22Rv1 (cell line): ENCODE measurements at regions not wholly inside any gene's neighbourhood (a gene's known extent, or its start where the extent isn't known, plus 50 kb on each side); places are given as distances from the start of the nearest gene placed in this dataset.

ENCODE experiments used
- H3K27ac ChIP-seq: fragments of 450-650 bp; 2 replicates; pipeline ENCODE4 v1.5.1; 2017
- ZFX ChIP-seq: fragments of 450-650 bp; IDR thresholded peaks from 2 replicates; pipeline ENCODE4 v1.6.1; 2017; ENCODE audit warnings: antibody characterized with exemption, borderline replicate concordance
- TF ChIP-seq, protein P1 (sequence below): fragments of 450-650 bp; IDR thresholded peaks from 2 replicates; pipeline ENCODE4 v1.5.1; 2017; ENCODE audit warnings: mild to moderate bottlenecking

DNA sequence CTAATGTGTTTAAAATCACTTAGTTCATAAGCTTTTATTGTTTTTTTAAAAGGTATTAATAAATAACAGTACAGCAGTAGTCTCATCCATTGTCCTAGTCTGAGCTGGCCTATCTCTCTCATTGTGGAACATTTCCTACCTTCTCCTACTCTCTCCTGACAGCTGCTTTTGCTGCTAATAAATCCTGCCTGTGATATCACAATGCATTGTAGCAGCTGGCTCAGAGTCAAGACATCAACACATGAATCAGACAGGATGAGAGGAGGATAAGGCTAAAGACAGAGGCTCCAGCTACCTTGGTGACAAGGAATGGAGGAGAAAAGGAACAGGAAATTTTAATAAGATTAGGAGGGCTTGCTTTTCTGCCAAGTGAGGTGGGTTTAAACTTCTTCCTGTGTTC is 626.1 kb downstream of the HS3ST4 start:
- no peak for TF ChIP-seq ZFX
- TF ChIP-seq, protein P1, sequence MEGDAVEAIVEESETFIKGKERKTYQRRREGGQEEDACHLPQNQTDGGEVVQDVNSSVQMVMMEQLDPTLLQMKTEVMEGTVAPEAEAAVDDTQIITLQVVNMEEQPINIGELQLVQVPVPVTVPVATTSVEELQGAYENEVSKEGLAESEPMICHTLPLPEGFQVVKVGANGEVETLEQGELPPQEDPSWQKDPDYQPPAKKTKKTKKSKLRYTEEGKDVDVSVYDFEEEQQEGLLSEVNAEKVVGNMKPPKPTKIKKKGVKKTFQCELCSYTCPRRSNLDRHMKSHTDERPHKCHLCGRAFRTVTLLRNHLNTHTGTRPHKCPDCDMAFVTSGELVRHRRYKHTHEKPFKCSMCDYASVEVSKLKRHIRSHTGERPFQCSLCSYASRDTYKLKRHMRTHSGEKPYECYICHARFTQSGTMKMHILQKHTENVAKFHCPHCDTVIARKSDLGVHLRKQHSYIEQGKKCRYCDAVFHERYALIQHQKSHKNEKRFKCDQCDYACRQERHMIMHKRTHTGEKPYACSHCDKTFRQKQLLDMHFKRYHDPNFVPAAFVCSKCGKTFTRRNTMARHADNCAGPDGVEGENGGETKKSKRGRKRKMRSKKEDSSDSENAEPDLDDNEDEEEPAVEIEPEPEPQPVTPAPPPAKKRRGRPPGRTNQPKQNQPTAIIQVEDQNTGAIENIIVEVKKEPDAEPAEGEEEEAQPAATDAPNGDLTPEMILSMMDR = no peak
- no peak overlapping the region for H3K27ac ChIP-seq

DNA sequence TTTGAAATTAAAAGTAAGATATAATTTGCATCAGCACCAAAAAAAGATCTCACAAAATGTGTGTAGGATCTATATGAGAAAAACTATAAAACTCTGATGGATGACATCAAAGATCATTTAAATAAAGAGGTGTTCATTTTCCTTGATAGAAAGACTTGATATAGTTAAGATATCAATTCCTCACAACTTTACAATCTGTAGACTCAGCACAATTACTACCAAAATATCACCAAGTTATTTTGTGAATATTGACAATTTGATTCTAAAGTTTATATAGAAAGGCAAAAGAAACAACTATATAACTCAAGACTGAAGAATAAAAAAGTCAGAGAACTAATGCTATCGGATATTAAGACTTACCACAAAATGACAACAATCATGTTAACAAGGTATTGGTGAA is 638.9 kb downstream of the HS3ST4 start:
- TF ChIP-seq, protein P1 = no peak
- no peak for TF ChIP-seq ZFX
- no peak overlapping the region for H3K27ac ChIP-seq

DNA sequence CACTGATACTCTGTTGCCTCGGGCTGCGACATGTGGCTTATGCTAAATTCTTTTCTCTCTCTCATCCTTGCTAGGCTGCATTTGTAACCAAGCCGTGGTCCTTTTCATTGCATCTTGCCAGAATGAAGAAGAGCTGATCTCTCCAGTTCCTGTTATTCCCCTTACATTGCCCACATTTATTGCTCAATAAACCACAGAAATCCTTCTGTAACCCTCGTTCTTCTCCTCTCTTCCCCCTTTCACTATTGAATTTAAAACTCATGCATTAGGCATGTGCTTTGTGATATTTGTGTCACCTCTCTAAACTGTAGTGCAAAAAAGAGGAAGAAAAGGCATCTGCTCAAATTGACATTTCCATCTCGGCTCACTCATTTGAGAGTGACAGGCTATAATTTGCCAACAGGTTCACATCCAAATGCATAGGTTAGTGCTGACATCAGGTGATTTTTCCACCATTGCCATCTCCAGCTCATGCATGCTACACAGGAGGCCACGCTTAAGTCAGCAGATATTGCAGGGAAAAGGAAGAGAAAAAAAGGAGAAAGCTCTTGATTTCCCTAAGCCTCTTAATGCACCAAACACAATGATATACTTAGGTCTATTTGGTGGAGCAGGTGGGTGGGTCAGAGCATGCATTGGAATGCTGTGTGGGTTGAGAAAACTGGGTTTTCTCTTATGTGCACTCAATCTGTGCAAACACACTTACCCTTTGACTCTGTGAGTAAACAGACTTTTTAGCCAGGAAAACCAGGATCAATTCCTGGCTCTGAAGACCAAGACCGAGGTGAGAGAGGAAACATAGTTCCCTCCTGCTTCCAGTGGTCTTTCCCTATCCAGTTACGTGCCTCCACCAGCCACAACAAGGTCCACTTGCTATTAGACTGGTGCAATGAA is 642.7 kb downstream of the HS3ST4 start:
- TF ChIP-seq ZFX = no peak
- TF ChIP-seq, protein P1 = no peak
- no peak overlapping the region for H3K27ac ChIP-seq

DNA sequence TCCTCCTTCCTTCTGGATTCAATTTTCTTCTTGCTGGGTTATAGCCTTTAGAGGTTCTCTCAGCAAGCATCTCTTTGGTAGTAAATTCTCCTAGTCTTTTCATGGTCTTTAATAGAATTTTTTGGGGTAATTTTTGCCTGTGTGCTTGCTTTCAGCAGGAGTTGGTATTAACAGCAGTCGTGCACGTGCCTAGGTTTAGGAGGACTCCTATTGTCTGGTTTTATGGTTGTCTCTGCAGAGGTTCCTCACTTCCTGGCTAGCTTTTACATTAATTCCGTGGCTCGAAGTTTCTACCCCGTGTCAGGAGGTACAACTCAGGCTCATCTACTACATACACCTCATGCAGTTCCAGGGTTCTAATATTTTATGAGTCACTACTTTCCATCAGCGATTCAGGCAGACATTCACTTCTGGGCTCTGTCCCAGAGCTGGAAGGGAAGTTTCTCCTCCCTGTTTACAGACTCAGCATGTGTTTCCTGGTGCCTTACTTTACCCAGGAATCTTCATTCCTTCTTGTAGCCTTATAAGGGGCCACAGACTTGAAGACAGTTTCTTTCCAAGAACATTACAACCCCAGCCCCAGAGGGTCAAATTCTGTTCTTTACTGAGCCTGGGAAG is 643.6 kb downstream of the HS3ST4 start:
- H3K27ac ChIP-seq = no peak overlapping the region

DNA sequence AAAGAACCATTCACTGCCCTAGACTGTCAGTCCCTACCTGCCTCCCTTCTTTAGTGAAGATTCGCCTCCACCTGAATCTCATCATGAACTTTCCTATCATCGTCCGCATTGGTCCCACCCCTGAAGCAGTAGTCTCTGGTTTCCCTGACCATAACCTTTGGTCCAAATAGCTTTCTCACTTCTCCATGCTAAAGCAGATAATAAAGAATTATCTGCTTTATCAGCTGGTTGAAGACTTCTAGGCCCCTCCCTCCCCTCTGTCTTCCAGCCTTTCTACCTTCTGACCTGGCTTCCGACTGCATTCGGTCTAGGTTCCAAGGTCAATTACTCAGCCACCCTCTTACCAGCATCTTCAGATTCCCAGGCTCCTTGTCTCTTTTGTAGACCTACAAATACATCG is 650.9 kb downstream of the HS3ST4 start:
- no peak overlapping the region for H3K27ac ChIP-seq
- no peak for TF ChIP-seq ZFX
- TF ChIP-seq, protein P1 = no peak

More for the DNA sequence above, 643.6 kb downstream of the HS3ST4 start:
- TF ChIP-seq ZFX = no peak
- TF ChIP-seq, protein P1 = no peak

DNA sequence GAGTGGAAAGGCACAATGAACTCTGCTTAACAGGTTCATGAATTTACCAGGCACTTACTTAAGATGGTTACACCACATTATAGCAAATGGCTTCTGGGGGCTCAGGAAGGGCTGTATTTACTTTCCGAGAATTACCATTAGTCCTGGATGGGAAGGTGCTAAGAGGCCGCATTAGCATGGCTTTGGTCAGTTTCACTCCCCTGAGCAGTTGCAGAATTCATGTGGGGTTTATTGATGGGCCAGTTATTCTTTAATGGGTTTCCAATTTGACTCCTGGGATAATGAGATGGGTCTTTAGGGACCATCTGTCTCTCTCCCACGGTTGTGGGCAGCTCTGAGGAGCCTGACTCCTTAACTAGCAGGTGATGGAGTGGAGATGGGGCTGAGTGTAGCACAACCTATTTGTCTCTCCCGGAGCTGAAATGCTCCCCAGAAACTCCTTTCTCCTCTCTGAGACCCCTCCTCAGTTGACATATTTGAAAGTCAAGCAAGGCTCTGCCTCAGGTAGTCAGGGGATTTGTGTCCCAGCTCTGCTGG is 652.5 kb downstream of the HS3ST4 start:
- TF ChIP-seq, protein P1 = no peak
- TF ChIP-seq ZFX = no peak
- no peak overlapping the region for H3K27ac ChIP-seq

DNA sequence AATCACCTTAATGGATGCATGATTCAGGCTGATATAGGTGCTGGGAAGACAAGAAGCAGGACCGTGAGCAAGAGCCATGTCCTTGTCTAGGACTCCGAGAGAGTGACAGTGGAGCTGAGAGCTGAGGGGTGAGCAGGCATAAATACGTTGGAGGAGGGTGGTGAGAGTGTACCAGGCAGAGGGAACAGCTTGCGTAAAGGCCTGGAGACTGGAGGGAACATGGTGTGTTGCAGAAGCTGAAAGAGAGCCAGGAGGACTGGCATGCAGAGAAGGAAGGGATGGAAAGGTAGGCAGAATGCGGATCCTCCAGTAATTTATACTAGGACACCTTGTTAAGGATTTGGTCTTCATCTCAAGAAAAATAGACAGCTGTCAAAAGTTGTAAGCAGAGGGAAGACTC is 653.2 kb downstream of the HS3ST4 start:
- TF ChIP-seq, protein P1 = no peak
- no peak for TF ChIP-seq ZFX
- H3K27ac ChIP-seq = no peak overlapping the region
